NCI-H187 (cell line): ENCODE measurements at regions not wholly inside any gene's neighbourhood (a gene's known extent, or its start where the extent isn't known, plus 50 kb on each side); places are given as distances from the start of the nearest gene placed in this dataset.
A peak's percentile ranks its signal among the peaks of the same experiment; 100 is the strongest.
"Not testable (repeated sequence)": the region's sequence is repeated elsewhere in the genome, so short reads cannot be mapped to it uniquely, and the experiment has no call there.

Experiments
- DNase-seq, 2 experiments: peaks; one replicate each; lab custom pipeline; 2025; lab: John Stamatoyannopoulos, UW

DNA sequence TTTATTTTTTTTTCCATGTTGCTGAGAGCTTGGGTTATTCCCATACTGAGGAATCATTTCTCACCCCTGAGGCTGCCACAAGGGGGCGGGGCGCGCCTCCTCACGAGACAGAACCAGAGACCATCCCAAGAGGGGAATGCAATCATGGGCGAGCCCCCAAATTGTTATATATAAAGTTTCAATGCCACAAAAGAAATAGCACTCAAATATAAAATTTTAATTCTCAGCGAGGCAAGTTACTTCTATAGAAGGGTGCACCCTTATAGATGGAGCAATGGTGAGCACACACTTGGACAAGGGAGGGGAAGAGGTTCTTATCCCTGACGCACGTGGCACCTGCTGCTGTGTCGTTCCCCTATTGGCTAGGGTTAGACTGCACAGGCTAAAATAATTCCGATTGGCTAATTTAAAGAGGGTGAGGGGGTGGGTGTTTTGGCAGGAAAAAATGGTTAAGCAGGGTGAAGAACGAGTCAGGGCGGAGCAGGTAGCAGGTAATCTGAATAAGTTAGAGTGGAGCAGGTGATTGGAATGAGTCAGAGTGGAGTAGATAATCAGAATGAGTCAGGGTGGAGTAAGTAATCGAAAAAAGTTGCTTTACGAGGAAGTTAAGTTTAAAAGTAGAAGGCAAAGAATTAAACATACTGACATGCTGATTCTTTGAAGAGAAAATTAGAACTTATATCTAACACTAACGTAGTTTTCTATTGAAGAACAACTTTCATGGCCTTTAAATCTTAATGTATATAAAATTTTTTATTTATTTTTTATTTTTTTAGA is 177.5 kb downstream of the MTCL1 start:
- DNase-seq: no peak

DNA sequence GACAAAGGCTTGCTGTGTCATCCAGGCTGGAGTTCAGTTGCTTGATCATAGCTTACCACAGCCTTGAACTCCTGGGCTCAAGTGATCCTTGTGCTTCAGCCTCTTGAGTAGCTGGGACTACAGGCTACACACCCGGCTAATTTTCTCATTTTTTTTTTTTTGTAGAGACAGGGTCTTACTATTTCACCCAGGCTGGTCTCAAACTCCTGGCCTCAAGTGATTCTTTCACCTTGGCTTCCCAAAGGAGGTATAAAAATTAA is 178.0 kb downstream of the MTCL1 start:
- no peak for DNase-seq

DNA sequence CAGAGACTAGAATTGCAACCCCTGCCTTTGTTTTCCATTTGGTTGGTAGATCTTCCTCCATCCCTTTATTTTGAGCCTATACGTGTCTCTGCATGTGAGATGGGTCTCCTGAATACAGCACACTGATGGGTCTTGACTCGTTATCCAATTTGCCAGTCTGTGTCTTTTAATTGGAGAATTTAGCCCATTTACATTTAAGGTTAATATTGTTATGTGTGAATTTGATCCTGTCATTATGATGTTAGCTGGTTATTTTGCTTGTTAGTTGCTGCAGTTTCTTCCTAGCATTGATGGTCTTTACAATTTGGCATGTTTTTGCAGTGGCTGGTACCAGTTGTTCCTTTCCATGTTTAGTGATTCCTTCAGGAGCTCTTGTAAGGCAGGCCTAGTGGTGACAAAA is 182.5 kb downstream of the MTCL1 start:
- DNase-seq: not testable (repeated sequence)

DNA sequence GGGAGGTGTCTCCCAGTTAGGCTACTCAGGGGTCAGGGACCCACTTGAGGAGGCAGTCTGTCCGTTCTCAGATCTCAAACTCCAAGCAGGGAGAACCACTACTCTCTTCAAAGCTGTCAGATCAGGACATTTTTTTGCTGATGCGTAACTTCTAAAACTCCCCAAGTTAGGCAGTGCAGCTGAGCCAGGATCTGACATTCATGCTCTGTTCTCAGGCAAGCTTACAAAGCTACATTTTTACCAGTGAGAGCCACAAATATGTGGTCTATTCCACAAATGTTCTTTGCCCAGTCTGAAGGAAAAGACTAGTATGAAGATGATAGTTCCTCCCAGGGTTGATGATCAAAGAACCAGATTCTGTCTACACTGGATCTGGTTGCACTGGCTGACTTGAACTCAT is 184.1 kb downstream of the MTCL1 start:
- DNase-seq: no peak

DNA sequence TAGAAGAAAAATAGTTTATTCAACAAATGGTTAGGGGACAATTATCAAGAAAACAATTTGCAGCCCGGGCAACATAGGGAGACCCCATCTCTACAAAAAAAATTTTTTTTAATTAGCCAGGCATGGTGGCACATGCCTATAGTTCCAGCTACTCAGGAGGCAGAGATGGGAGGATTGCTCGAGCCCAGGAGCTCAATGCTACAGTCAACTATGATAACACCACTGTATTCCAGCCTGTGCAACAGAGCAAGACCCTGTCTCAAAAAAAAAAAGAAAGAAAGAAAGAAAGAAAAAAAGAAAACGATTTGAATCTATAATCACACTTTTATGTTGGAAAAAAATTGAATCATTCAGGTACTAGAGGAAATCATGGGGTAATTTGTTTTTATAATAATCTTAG is 185.1 kb downstream of the MTCL1 start:
- not testable (repeated sequence) for DNase-seq

DNA sequence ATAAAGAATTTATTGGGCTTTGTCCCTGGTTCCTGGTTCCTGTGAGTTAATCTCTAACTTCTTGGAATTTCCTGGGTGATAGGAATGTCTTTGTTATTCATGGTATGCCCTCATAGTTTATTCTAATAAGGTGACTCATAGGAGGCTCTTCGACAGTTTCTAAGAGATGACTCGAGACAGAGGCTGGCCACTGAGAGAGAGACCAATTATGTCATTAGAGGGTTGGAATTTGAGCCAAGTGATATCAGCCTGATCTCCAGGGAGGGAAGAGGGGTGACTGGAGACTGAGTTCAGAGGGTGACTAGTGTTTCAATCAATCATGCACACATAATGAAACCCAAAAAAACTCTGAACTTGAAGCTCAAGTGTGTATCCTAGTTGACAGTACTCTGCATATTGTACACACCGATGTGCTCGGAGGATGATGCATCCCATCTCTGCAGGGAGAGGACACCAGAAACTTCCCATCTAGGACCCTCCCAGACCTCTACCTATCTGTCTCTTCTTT is 185.7 kb downstream of the MTCL1 start:
- no peak for DNase-seq

DNA sequence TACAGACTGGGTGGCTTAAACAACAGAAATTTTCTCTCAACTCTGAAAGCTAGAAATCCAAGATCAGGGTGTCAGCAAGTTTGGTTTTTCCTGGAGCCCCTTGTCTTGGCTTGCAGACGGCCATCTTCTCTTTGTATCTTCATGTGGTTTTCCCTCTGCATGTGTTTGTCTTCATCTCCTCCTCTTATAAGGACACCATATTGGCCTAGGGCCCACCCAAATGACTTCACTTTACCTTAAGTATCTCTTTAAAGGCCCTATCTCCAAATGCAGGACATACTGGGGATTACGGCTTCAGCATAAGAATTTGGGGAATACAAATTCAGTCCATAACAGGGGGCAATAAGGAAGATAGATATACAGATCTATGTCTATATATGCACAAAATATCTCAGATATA is 187.9 kb downstream of the MTCL1 start:
- DNase-seq: no peak

DNA sequence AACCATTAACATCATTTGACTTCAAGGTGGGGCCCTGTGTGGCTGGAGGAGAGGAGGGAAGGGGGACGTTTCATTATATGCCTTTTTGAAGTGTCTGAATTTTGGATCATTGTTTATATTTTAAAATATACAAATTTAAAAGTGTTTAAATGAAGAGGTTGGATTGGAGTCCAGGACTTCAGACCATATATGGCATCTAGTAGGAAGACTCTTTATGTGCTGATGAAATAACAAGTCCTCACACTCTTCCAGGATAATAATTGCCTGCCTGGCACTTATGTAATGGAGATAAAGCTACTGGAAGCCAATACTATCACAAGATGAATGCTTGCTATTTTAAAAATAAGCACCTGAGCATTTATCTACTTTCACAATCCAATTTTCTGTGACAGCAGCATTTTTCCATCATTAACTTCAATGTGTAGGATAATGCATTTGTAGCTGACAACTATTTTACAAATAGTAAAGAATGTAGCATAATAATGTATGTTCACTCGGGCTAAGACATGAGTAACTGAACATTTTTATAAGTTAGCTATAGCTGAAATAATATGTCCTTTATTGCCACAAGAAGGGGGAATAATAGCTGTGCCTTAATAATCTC is 188.4 kb downstream of the MTCL1 start:
- no peak for DNase-seq

DNA sequence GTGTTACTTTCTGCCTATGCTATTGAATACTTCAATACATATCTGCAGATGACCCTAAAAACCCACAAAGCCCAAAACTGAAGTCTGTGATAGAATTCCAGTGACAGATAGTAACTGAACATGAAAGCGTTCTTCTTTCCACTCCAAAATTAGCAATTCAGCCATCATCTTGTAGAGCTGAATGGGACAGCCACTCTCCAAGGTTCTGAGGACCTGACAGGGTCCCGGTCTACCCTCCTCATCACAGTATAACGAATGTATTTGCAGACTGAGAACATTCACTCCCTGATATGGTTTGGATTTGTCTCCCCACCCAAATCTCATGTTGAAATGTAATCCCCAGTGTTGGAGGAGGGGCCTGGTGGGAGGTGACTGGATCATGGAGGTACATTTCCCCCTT is 189.5 kb downstream of the MTCL1 start:
- DNase-seq: no peak

DNA sequence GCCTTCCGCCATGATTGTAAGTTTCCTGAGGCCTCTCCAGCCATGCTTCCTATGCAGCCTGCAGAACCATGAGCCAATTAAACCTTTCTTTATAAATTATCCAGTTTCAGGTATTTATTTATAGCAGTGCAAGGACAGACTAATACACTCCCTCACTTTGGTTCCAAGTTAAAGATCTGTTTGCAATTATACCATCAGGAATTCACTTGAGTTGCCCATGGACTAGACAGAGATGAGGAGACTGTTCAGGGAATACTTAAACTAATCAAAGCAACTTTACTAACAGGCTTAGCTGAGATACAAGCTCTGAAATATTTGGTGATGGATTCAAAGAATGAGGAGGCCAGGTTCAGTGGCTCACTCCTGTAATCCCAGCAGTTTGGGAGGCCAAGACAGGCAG is 190.0 kb downstream of the MTCL1 start:
- DNase-seq: no peak

DNA sequence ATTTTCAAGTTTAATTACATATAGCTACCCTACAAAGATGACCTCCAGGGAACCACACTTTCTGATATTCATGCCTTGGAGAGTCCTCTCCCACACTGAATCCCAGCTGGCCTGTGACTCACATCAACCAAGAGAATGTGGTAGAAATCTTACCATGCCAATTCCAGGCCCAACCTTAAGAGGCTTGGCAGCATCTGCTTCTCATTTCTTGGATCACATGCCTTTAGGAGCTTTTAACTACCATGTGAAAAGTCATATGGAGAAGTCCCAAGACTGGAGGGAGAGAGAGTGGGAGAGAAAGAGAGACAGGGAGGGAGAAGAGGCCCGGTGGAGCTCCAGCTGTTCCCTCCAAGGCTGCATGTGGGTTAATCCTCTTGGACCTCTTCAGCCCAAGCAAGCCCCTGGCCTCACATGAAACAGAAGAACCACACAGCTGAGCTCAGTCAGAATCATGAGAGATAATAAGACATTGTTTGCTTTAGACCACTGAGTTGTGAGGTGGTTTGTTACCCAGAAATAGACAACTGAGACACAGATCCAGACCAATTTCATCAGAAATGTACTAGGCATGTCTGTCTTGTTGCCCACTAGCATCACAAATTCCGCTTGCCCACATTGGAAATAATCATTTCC is 190.7 kb downstream of the MTCL1 start:
- no peak for DNase-seq

DNA sequence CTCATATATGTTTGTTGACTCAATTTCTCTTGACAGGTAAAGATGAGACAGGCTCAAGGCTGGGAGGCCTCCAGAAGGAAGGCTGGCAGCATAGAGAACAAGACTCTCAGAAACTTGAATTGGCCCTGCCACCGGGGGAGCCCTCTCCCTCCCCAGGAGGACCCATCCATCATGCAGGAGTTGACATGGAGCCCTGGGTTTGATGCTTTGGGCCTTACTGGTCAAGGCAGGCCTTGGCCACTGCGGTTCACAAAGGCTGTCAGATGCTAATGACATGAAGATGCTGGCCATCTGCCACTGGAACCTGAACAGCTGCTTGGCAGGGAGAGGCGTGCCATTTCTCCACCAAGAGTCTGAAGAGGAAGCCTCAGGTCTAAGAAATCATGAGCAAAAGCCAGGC is 193.6 kb downstream of the MTCL1 start:
- no peak for DNase-seq

DNA sequence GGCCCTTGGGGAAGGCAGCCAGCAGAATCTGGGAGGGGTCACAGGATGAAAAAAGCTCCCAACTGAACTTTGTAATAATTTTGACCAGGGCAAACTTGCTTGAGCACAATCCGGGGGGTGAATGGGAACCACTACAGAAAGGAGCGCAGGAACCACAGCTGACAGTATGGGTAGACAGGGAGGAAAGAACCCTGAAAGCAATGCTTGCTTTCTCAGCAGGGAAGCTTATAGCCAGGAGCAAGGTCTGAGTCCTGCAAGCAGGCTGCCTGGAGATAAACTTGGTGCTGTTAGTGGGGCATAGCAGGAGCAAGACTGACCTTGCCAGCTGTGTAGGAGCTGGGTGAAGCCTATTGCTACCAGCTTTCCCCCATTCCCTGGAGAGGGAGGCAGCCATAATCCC is 195.2 kb downstream of the MTCL1 start:
- DNase-seq: no peak

DNA sequence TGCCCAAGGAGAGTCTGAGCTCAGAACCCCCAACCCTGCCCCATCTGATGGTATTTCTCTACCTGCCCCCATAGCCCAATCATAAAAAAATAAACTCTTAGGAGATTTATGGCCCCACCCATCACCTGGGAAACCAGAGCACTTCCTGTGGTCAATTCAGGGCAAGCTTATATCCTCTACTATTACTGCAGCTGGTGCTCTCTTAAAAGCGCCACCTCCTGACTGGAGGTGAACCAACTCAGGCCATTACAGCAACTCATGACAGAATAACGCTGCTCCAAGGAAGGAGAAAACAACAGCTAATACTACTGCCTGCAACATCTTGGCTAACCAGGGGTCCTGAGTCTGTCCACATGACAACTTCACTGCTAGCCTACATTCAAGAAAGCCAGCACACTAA is 195.7 kb downstream of the MTCL1 start:
- DNase-seq: no peak

DNA sequence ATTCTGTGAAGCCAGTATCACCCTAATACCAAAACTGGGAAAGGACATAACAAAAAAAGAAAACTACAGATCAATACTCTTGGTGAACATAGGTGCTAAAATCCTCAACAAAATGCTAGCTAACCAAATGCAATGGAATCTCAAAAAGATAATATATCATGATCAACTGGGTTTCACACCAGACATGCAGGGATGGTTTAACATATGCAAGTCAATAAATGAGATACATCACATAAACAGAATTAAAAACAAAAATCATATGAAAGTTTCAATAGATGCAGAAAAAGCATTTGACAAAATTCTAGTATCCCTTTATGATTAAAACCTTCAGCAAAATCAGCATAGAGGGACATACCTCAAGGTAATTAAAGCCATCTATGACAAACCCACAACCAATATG is 198.2 kb upstream of the NDUFV2 start:
- no peak for DNase-seq

DNA sequence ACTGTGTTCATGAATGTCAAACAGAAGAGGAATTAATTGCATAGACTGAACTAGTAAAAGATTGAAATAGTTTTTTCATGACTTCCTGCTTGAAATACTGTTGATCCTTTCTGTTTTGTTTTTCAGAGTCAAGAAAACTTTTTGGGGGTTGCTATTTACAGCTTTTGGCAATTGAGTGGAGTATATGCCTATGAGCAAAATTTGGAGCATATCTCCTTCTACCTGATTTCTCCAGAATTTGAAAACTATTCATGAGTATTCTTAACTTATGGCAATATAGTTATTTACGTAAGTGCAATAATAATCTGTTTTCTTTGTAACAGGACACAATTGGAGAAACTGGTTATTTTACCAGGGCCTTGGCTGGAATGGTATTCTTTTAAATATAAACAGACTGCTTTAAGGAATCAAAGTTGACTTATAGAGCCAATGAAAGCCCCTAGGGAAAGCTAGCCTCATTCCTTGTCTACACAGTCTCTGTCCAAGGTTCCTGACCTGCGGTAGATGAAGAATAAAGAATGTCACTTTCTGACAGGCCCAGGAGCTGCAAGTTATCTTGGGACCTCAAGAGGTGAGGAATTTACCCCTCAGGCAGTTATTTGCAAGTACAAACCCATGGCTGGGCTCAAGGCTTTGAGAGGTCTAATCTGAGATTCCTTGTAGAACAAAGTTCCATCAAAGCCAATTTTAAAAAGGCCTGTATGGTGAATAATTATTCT is 193.5 kb upstream of the NDUFV2 start:
- no peak for DNase-seq

DNA sequence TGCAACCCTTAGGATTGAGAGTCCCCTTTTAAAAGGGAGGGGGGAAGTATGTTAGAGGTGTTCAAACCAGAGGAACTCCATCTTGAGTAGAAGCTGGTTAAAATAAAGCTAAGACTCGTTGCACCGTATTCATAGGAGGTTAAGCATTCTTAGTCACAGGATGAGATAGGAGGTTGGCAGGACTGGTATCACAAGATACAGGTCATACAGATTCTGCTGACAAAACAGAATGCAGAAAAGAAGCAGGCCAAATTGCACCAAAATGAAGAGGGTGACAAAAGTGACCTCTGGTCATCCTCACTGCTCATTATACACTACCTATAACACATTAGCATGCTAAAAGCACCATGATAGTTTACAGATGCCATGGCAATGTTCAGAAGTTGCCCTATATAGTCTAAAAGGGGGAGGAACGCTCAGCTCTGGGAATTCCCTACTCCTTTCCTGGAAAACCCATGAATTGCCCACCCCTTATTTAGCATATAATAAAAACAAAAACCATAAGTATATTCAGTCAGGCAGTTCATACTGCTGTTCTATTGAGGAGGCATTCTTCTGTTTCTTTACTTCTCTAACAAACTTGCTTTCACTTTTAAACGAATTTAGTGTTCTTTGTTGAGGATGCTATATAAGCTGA is 192.2 kb upstream of the NDUFV2 start:
- no peak for DNase-seq

DNA sequence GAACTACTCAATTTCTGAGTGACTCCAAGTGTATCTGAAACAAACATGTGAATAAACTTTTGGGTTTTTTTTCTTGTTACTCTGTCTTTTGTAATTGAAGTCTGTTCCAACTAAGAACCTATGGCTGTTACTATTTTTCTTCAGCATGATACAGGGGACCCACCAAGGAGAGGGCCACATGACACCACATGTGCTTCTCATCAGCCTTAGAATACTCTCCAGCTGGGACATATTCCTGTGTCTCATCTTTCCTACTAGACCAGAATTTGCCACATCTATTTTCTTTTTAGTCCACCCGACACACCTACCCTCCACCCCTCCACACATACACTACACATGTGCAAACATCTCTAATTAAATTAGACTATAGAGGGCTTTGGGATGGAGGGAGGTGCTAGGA is 191.7 kb upstream of the NDUFV2 start:
- no peak for DNase-seq

DNA sequence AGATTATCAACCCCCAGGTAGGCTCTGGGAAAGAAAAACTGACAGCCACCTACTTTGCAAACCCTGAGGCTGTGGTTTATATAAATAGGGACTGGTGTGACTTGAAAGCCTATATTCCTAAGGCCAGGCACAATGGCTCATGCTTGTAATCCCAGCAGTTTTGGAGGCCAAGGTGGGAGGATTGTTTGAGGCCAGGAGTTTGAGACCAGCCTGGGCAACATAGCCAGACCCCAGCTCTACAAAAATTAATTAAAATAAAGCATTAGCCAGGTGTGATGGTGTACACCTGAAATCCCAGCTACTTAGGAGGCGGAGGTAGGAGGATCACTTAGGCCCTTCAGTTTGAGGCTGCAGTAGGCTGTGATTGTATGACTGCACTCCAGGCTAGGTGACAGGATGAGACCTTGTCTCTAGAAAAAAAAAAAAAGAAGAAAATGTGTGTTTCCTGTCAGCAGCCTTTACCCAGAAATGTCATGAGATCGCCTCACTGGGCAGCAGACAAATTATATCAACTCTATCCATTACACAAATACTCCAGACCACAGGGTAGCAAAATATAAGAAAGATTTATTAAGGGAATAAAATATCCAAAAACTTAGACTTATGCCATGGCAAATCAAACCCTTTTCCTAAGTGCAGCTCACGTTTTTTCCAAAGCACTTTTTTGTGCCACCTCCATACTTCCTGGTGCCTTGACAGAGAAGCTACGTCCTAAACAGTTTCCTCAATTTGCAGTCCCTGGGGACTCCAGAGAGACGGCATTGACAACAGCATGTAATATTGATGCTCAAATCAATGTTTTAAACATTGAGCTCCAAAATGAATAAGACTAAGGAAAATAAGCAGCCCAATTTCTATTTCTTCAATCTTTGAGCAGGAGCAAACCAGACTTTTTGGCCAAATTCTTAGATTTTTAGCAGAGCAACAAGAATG is 190.8 kb upstream of the NDUFV2 start:
- no peak for DNase-seq

DNA sequence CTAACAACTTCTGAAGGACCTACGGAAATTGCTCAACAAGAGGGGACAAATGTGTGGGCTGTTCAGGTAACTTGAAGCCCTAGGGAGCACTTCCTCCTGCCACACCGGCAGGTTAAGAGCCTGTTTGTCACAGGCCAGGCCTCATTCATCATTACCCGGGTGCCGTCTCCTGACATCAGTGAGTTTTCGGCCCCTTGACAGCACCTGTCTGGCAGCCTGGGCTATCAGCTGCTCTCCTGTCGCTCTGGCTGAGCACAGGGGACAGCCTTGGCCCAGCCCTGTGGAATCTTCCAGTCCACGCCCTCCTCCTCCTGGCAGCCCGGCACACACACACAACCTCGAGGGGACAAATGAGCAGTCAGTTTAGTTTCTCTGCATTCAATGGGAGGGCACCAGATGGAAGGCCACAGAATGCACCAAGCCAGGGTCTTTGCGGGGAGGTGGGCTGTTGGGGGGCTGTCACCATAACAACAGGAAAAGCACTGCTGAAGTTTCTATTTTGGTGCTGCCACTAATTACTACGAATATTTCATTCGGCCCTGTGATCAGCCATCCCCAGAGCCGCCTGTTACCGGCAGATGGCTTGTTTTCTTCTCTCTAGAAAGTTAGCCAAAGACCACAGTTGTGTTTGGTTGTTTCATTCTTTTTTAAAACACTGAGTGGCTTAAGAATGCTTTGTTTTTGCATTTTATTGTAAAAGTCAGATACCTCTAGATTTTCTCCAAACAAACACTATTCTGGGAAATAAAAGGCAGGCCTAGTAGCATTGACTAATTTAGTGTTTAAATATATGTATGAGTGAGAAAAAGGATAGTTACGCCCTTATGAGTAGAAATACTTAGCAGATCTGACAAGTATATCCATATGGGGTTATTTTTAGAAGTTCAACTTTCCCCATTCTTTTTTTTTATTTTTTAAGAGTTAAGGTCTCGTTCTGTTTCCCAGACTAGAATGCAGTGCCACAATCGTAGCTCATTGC is 189.9 kb upstream of the NDUFV2 start:
- peak; percentile 49 to 76 for DNase-seq
